IMR-90 (cell line): ENCODE measurements at regions not wholly inside any gene's neighbourhood (a gene's known extent, or its start where the extent isn't known, plus 50 kb on each side); places are given as distances from the start of the nearest gene placed in this dataset.

Source experiments
- ATAC-seq: fragments of 200-7000 bp; cut with Tn5 transposase; 2 replicates; pipeline ENCODE4 v1.9.1; 2020; ENCODE audit warnings: low read depth, mild to moderate bottlenecking, moderate library complexity
- BruUV-seq: library from RNA; stranded (reverse); fragments of 400-500 nt; replicated peaks from 2 replicates; lab custom pipeline; 2021; lab: Mats Ljungman, UMichigan
- CTCF ChIA-PET: fragments of 300-600 bp; formaldehyde crosslinking; extraction: SDS; loops from one replicate; lab custom pipeline; 2021; ENCODE audit warnings: antibody characterized with exemption; lab: Yijun Ruan, JAX
- POLR2A ChIA-PET: fragments of 300-600 bp; sonication (Branson Sonifier 250); formaldehyde crosslinking; loops from one replicate; lab custom pipeline; 2022; ENCODE audit warnings: antibody characterized with exemption; ENCODE audit not compliant: unreplicated experiment; lab: Charles Lee
- DNase-seq: peaks from one replicate; pipeline ENCODE4 v3.0.0; 2013
- H2AFZ ChIP-seq: replicated peaks from 2 replicates; pipeline ENCODE3; 2013; ENCODE audit warnings: low read length, mild to moderate bottlenecking; ENCODE audit not compliant: poor library complexity
- H2AK5ac ChIP-seq: 2 replicates; pipeline ENCODE4 v1.6.1; 2013; ENCODE audit warnings: low read depth, low read length, inconsistent platforms
- H2AK9ac ChIP-seq: replicated peaks from 2 replicates; pipeline ENCODE3; 2013; ENCODE audit warnings: mild to moderate bottlenecking, low read depth, low read length, moderate library complexity; ENCODE audit not compliant: poor library complexity
- H2BK120ac ChIP-seq: 2 replicates; pipeline ENCODE4 v1.6.1; 2013; ENCODE audit warnings: low read depth, low read length, inconsistent platforms
- H2BK15ac ChIP-seq: 3 replicates; pipeline ENCODE4 v1.6.1; 2013; ENCODE audit warnings: low read depth, low read length, inconsistent platforms
- H2BK20ac ChIP-seq: 2 replicates; pipeline ENCODE4 v1.6.1; 2013; ENCODE audit warnings: low read depth, mild to moderate bottlenecking, inconsistent platforms, low read length, moderate library complexity
- H2BK5ac ChIP-seq: 2 replicates; pipeline ENCODE4 v1.6.1; 2013; ENCODE audit warnings: mild to moderate bottlenecking, low read depth, low read length, inconsistent platforms; ENCODE audit not compliant: poor library complexity, severe bottlenecking
- H3K14ac ChIP-seq: replicated peaks from 2 replicates; pipeline ENCODE4 v1.6.1; 2013; ENCODE audit warnings: low read depth, low read length, inconsistent platforms
- H3K18ac ChIP-seq: 2 replicates; pipeline ENCODE4 v1.6.1; 2013; ENCODE audit warnings: low read depth, low read length, control low read depth
- H3K23ac ChIP-seq: 2 replicates; pipeline ENCODE4 v1.6.1; 2013; ENCODE audit warnings: low read depth, low read length, inconsistent platforms
- H3K27ac ChIP-seq: 2 replicates; pipeline ENCODE4 v1.5.1; 2013; ENCODE audit warnings: mild to moderate bottlenecking, control low read depth, low read length; ENCODE audit not compliant: insufficient read depth
- H3K27me3 ChIP-seq: 2 replicates; pipeline ENCODE4 v1.6.1; 2013; ENCODE audit warnings: low read length; ENCODE audit not compliant: control insufficient read depth, insufficient read depth
- H3K36me3 ChIP-seq: 2 replicates; pipeline ENCODE4 v1.6.1; 2013; ENCODE audit warnings: low read length, mixed read lengths; ENCODE audit not compliant: control insufficient read depth, insufficient read depth
- H3K4ac ChIP-seq: 2 replicates; pipeline ENCODE4 v1.6.1; 2013; ENCODE audit warnings: low read depth, low read length, inconsistent platforms
- H3K4me1 ChIP-seq: 2 replicates; pipeline ENCODE4 v1.6.1; 2013; ENCODE audit warnings: low read length, mixed read lengths; ENCODE audit not compliant: control insufficient read depth, insufficient read depth
- H3K4me2 ChIP-seq: 2 replicates; pipeline ENCODE4 v1.6.1; 2013; ENCODE audit warnings: low read depth, mild to moderate bottlenecking, control low read depth, low read length, moderate library complexity
- H3K4me3 ChIP-seq: 2 replicates; pipeline ENCODE4 v1.5.1; 2013; ENCODE audit warnings: low read depth, mild to moderate bottlenecking, control low read depth, low read length, moderate library complexity; ENCODE audit not compliant: insufficient read depth
- H3K56ac ChIP-seq: 2 replicates; pipeline ENCODE4 v1.6.1; 2013; ENCODE audit warnings: low read length, inconsistent platforms; ENCODE audit not compliant: insufficient read depth; ENCODE audit errors: extremely low read depth
- H3K79me1 ChIP-seq, 2 experiments: 2 replicates each; pipeline ENCODE4 v1.6.1; 2013; ENCODE audit warnings: low read length in 2 of 2, inconsistent platforms in 1 of 2, low read depth in 1 of 2
- H3K9ac ChIP-seq: 2 replicates; pipeline ENCODE4 v1.6.1; 2013; ENCODE audit warnings: low read depth, low read length, control low read depth
- H3K9me1 ChIP-seq: 2 replicates; pipeline ENCODE4 v1.6.1; 2013; ENCODE audit warnings: low read length, inconsistent platforms; ENCODE audit not compliant: insufficient read depth
- H3K9me3 ChIP-seq: 2 replicates; pipeline ENCODE4 v1.6.1; 2013; ENCODE audit warnings: low read length; ENCODE audit not compliant: control insufficient read depth, insufficient read depth
- H4K20me1 ChIP-seq: 2 replicates; pipeline ENCODE4 v1.6.1; 2013; ENCODE audit warnings: low read length, inconsistent platforms; ENCODE audit not compliant: insufficient read depth
- H4K5ac ChIP-seq: 2 replicates; pipeline ENCODE4 v1.6.1; 2013; ENCODE audit warnings: mild to moderate bottlenecking, low read depth, low read length, control low read depth
- H4K8ac ChIP-seq, 2 experiments: 2 replicates each; pipeline ENCODE4 v1.6.1; 2013; ENCODE audit warnings: low read depth in 2 of 2, low read length in 2 of 2, control low read depth in 1 of 2, inconsistent platforms in 1 of 2
- H4K91ac ChIP-seq: 2 replicates; pipeline ENCODE4 v1.6.1; 2013; ENCODE audit warnings: low read depth, low read length, inconsistent platforms; ENCODE audit not compliant: insufficient read depth
- BHLHE40 ChIP-seq: fragments of 150-350 bp; IDR thresholded peaks from 2 replicates; pipeline ENCODE4 v1.6.1; 2016; ENCODE audit warnings: mild to moderate bottlenecking, low read depth, low read length
- CHD1 ChIP-seq: IDR thresholded peaks from 2 replicates; pipeline ENCODE4 v1.6.1; 2012; ENCODE audit warnings: low read depth, low read length, improper control_type of control experiment
- CTCF ChIP-seq: conservative IDR thresholded peaks from 2 replicates; pipeline ENCODE4 v1.5.1; 2012; ENCODE audit warnings: mild to moderate bottlenecking, low read depth, low read length, improper control_type of control experiment
- ELK1 ChIP-seq: fragments of 150-350 bp; IDR thresholded peaks from 2 replicates; pipeline ENCODE4 v1.6.1; 2016; ENCODE audit warnings: low read depth, mild to moderate bottlenecking, low read length, moderate library complexity, borderline replicate concordance
- FOS ChIP-seq: fragments of 150-350 bp; IDR thresholded peaks from 2 replicates; pipeline ENCODE4 v1.6.1; 2016; ENCODE audit warnings: low read depth, low read length
- MAFK ChIP-seq: IDR thresholded peaks from 2 replicates; pipeline ENCODE4 v1.6.1; 2012; ENCODE audit warnings: low read depth, low read length, improper control_type of control experiment
- MAZ ChIP-seq: IDR thresholded peaks from 2 replicates; pipeline ENCODE4 v1.6.1; 2012; ENCODE audit warnings: low read depth, mild to moderate bottlenecking, low read length, improper control_type of control experiment, moderate library complexity, borderline replicate concordance
- NFE2L2 ChIP-seq: fragments of 150-350 bp; IDR thresholded peaks from 2 replicates; pipeline ENCODE4 v1.6.1; 2016; ENCODE audit warnings: low read depth, mild to moderate bottlenecking, low read length
- POLR2A ChIP-seq: IDR thresholded peaks from 2 replicates; pipeline ENCODE4 v1.6.1; 2012; ENCODE audit warnings: mild to moderate bottlenecking, low read depth, low read length
- RAD21 ChIP-seq: IDR thresholded peaks from 2 replicates; pipeline ENCODE4 v1.6.1; 2012; ENCODE audit warnings: low read length, improper control_type of control experiment
- RCOR1 ChIP-seq: IDR thresholded peaks from 2 replicates; pipeline ENCODE4 v1.6.1; 2012; ENCODE audit warnings: mild to moderate bottlenecking, low read length, improper control_type of control experiment; ENCODE audit not compliant: insufficient replicate concordance
- RFX5 ChIP-seq: IDR thresholded peaks from 2 replicates; pipeline ENCODE4 v1.8.0; 2012; ENCODE audit warnings: low read depth, mild to moderate bottlenecking, low read length, moderate library complexity
- SMC3 ChIP-seq: fragments of 150-350 bp; IDR thresholded peaks from 2 replicates; pipeline ENCODE4 v1.6.1; 2016; ENCODE audit warnings: low read depth, mild to moderate bottlenecking, antibody characterized with exemption, low read length, moderate library complexity
- WGBS, 2 experiments: methylation state at CpG; one replicate each; pipeline versions ENCODE4 v1.1.5 to v1.1.7; 2013; ENCODE audit warnings: missing lambda C conversion rate in 2 of 2; ENCODE audit not compliant: insufficient read length in 1 of 2; ENCODE audit errors: extremely low coverage in 2 of 2; 5-methylcytosine and 5-hydroxymethylcytosine counted together
- dilution Hi-C: fragments of 300-500 bp; cut with HindIII; formaldehyde crosslinking; loops from one replicate; pipeline ENCODE4 v1.14.3; 2018; ENCODE audit warnings: low sequenced_read_pairs; ENCODE audit not compliant: unreplicated experiment
- in situ Hi-C: fragments of 300-500 bp; cut with MboI; formaldehyde crosslinking; loops from 3 replicates; pipeline ENCODE4 v1.14.3; 2019; ENCODE audit warnings: low sequenced_read_pairs, inconsistent platforms, mixed read lengths
- intact Hi-C: fragments of 100-400 bp; cut with micrococcal nuclease; formaldehyde crosslinking; loops from 2 replicates; pipeline ENCODE4 v1.10.0; 2022

- in situ Hi-C loops, result no loop called here
- intact Hi-C loops, result no loop called here
- DNase-seq (no peak), ATAC-seq (no peak)
- Histone ChIP-seq H3K9ac (no peak overlapping the region), H3K4me1 (peaks cover 7% of the 10 kb centered on the region), H3K27ac (no peak overlapping the region), H2BK5ac (no peak overlapping the region), H3K36me3 (no peaks in the 10 kb centered on the region), H3K4ac (peak overlapping the region; percentile 14), H2BK15ac (peak overlapping the region; percentile 95; the same call in 1 of the 3 replicates), H4K5ac (peak overlapping the region; percentile 60), H3K9me3 (no peaks in the 10 kb centered on the region), H2AFZ (no peak overlapping the region), H3K4me2 (no peak overlapping the region), H3K23ac (no peak overlapping the region), H4K20me1 (no peaks in the 10 kb centered on the region), H3K18ac (peak overlapping the region; percentile 65; the same call in 1 of the 2 replicates), H3K56ac (no peak overlapping the region), H3K9me1 (peaks cover 3% of the 10 kb centered on the region; the same call in 1 of the 2 replicates), H3K79me1 (no peaks in the 10 kb centered on the region), H4K91ac (peak overlapping the region; percentile 43; the same call in 1 of the 2 replicates), H2BK120ac (peak overlapping the region; percentile 96), H3K27me3 (no peaks in the 10 kb centered on the region), H4K8ac (peak overlapping the region; percentile 58 to 63; a peak in 1 of 4 replicates), H2AK9ac (no peak overlapping the region), H3K4me3 (no peak overlapping the region), H2AK5ac (peak overlapping the region; percentile 29; the same call in 1 of the 2 replicates), H3K14ac (peak overlapping the region; percentile 57; the same call in 1 of the 2 replicates), H2BK20ac (peak overlapping the region; percentile 94)
- 81% methylated on average over 2 of the region's 5 CpGs; no CpG with 5 or more reads in 1 of the 2 experiments for WGBS, 2 experiments
- TF ChIP-seq POLR2A (no peak), FOS (no peak), SMC3 (no peak), RCOR1 (no peak), CTCF (no peak), ELK1 (no peak), BHLHE40 (no peak), MAZ (no peak), CHD1 (no peak), NFE2L2 (no peak), RFX5 (no peak), MAFK (no peak), RAD21 (no peak)
- ChIA-PET POLR2A (no interaction called here), CTCF (no interaction called here)
- dilution Hi-C loops, result no loop called here
- BruUV-seq, result no TSS peak
These were observed 202.3 kb downstream of the OGFRL1 start for GRCh38 chr6:71490876-71491275.
